ENCODE measurements at regions not wholly inside any gene's neighbourhood (a gene's known extent, or its start where the extent isn't known, plus 50 kb on each side); places are given as distances from the start of the nearest gene placed in this dataset.

GRCh38 chrX:26916991-26917390 lies 546.1 kb downstream of the PPP4R3C start:
- no peak overlapping the region for H3K4me3 ChIP-seq (ENCODE audit: control extremely low read depth in 1 of 5, extremely low read depth in 1 of 5, insufficient read depth in 1 of 5, low read depth in 2 of 5, low read length in 4 of 5)
- H3K79me2 ChIP-seq (ENCODE audit: control insufficient read depth, insufficient read depth, low read length) = no peaks in the 10 kb centered on the region
- ChIA-PET POLR2A (no interaction called here), CTCF (no interaction called here)
- H3K9ac ChIP-seq (ENCODE audit: low read length) = no peak overlapping the region
- TF ChIP-seq, protein P1, sequence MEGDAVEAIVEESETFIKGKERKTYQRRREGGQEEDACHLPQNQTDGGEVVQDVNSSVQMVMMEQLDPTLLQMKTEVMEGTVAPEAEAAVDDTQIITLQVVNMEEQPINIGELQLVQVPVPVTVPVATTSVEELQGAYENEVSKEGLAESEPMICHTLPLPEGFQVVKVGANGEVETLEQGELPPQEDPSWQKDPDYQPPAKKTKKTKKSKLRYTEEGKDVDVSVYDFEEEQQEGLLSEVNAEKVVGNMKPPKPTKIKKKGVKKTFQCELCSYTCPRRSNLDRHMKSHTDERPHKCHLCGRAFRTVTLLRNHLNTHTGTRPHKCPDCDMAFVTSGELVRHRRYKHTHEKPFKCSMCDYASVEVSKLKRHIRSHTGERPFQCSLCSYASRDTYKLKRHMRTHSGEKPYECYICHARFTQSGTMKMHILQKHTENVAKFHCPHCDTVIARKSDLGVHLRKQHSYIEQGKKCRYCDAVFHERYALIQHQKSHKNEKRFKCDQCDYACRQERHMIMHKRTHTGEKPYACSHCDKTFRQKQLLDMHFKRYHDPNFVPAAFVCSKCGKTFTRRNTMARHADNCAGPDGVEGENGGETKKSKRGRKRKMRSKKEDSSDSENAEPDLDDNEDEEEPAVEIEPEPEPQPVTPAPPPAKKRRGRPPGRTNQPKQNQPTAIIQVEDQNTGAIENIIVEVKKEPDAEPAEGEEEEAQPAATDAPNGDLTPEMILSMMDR (IDR thresholded peaks at IDR 0.05) = no peak
- no peak for TF ChIP-seq EZH2 (IDR thresholded peaks at IDR 0.05; ENCODE audit: borderline replicate concordance, insufficient read depth, low read depth, low read length, poor library complexity, severe bottlenecking)
- no peaks in the 10 kb centered on the region for H3K4me1 ChIP-seq (ENCODE audit: control insufficient read depth in 2 of 2, insufficient read depth in 2 of 2, low read length in 2 of 2)
- ATAC-seq (ENCODE audit: low read depth) = no peak
- no peaks in the 10 kb centered on the region for H3K27me3 ChIP-seq (replicated peaks in 1 of 4; ENCODE audit: control extremely low read depth in 1 of 4, control insufficient read depth in 3 of 4, insufficient read depth in 4 of 4, low read length in 3 of 4)
- intact Hi-C loops (cut with micrococcal nuclease) = no loop called here
- H3K4me1 Mint-ChIP-seq = no peaks in the 10 kb centered on the region
- no peaks in the 10 kb centered on the region for H3K9me3 Mint-ChIP-seq (ENCODE audit: insufficient read depth)
- H3K36me3 ChIP-seq (replicated peaks in 1 of 2; ENCODE audit: control extremely low read depth in 1 of 2, control insufficient read depth in 1 of 2, extremely low read depth in 1 of 2, insufficient read depth in 2 of 2, low read length in 1 of 2) = no peaks in the 10 kb centered on the region
- DNase-seq = no peak
- no peaks in the 10 kb centered on the region for H4K20me1 ChIP-seq (ENCODE audit: control insufficient read depth, insufficient read depth, low read length, poor library complexity, severe bottlenecking)
- H3K4me2 ChIP-seq (replicated peaks; ENCODE audit: low read depth, low read length, poor library complexity, severe bottlenecking) = no peak overlapping the region
- no peak overlapping the region for H2AFZ ChIP-seq (ENCODE audit: insufficient read depth, low read depth, low read length, poor library complexity, severe bottlenecking)
- no peak overlapping the region for H3K4me3 Mint-ChIP-seq
- H3K27ac ChIP-seq (ENCODE audit: low read length in 2 of 2) = no peak overlapping the region
- H3K9me3 ChIP-seq (ENCODE audit: control extremely low read depth in 1 of 3, control insufficient read depth in 2 of 3, insufficient read depth in 1 of 3, low read length in 2 of 3) = no peaks in the 10 kb centered on the region
- WGBS (ENCODE audit: insufficient coverage) = no CpG with 5 or more reads among the region's 5 CpGs
- H3K27me3 Mint-ChIP-seq = no peaks in the 10 kb centered on the region
- H3K27ac Mint-ChIP-seq = no peak overlapping the region

- no peaks in the 10 kb centered on the region for H3K9me3 Mint-ChIP-seq (ENCODE audit: insufficient read depth)
- H3K27ac Mint-ChIP-seq = no peak overlapping the region
- ChIA-PET CTCF (no interaction called here), POLR2A (no interaction called here)
- H3K36me3 ChIP-seq (replicated peaks in 1 of 2; ENCODE audit: control extremely low read depth in 1 of 2, control insufficient read depth in 1 of 2, extremely low read depth in 1 of 2, insufficient read depth in 2 of 2, low read length in 1 of 2) = no peaks in the 10 kb centered on the region
- no peak overlapping the region for H3K27ac ChIP-seq (ENCODE audit: low read length in 2 of 2)
- no peak overlapping the region for H3K9ac ChIP-seq (ENCODE audit: low read length)
- no peak overlapping the region for H3K4me3 Mint-ChIP-seq
- no peaks in the 10 kb centered on the region for H3K9me3 ChIP-seq (ENCODE audit: control extremely low read depth in 1 of 3, control insufficient read depth in 2 of 3, insufficient read depth in 1 of 3, low read length in 2 of 3)
- ATAC-seq (ENCODE audit: low read depth) (no peak), DNase-seq (no peak)
- intact Hi-C loops (cut with micrococcal nuclease) = no loop called here
- TF ChIP-seq EZH2 (IDR thresholded peaks at IDR 0.05; ENCODE audit: borderline replicate concordance, insufficient read depth, low read depth, low read length, poor library complexity, severe bottlenecking) = no peak
- TF ChIP-seq, protein P1 (IDR thresholded peaks at IDR 0.05) = no peak
- H3K4me3 ChIP-seq (ENCODE audit: control extremely low read depth in 1 of 5, extremely low read depth in 1 of 5, insufficient read depth in 1 of 5, low read depth in 2 of 5, low read length in 4 of 5) = no peak overlapping the region
- no peaks in the 10 kb centered on the region for H4K20me1 ChIP-seq (ENCODE audit: control insufficient read depth, insufficient read depth, low read length, poor library complexity, severe bottlenecking)
- H3K27me3 Mint-ChIP-seq = no peaks in the 10 kb centered on the region
- no peak overlapping the region for H3K4me2 ChIP-seq (replicated peaks; ENCODE audit: low read depth, low read length, poor library complexity, severe bottlenecking)
- no CpG with 5 or more reads among the region's 2 CpGs for WGBS (ENCODE audit: insufficient coverage)
- H3K4me1 ChIP-seq (ENCODE audit: control insufficient read depth in 2 of 2, insufficient read depth in 2 of 2, low read length in 2 of 2) = no peaks in the 10 kb centered on the region
- H3K27me3 ChIP-seq (replicated peaks in 1 of 4; ENCODE audit: control extremely low read depth in 1 of 4, control insufficient read depth in 3 of 4, insufficient read depth in 4 of 4, low read length in 3 of 4) = no peaks in the 10 kb centered on the region
- H3K79me2 ChIP-seq (ENCODE audit: control insufficient read depth, insufficient read depth, low read length) = no peaks in the 10 kb centered on the region
- no peaks in the 10 kb centered on the region for H3K4me1 Mint-ChIP-seq
- no peak overlapping the region for H2AFZ ChIP-seq (ENCODE audit: insufficient read depth, low read depth, low read length, poor library complexity, severe bottlenecking)
Observed at GRCh38 chrX:26915064-26915463, 548.1 kb downstream of the PPP4R3C start.
